Erythroblast (primary cell): ENCODE measurements at regions not wholly inside any gene's neighbourhood (a gene's known extent, or its start where the extent isn't known, plus 50 kb on each side); places are given as distances from the start of the nearest gene placed in this dataset.

Experiments
- GATA1 ChIP-seq: IDR thresholded peaks from 2 replicates; pipeline ENCODE4 v1.6.1; 2011; ENCODE audit warnings: low read depth, mild to moderate bottlenecking, control low read depth, low read length, moderate library complexity
- POLR2A ChIP-seq: IDR thresholded peaks from 2 replicates; pipeline ENCODE4 v1.6.1; 2011; ENCODE audit warnings: mild to moderate bottlenecking, low read length

- TF ChIP-seq POLR2A, result no peak
- no peak for TF ChIP-seq GATA1
Observed at GRCh38 chr2:226169751-226170581, 629.7 kb downstream of the IRS1 start.
